HepG2 (cell line): ENCODE measurements at regions not wholly inside any gene's neighbourhood (a gene's known extent, or its start where the extent isn't known, plus 50 kb on each side); places are given as distances from the start of the nearest gene placed in this dataset.

Experiments used
- ATAC-seq: fragments of 200-7000 bp; cut with Tn5 transposase; 3 replicates; pipeline ENCODE4 v1.9.1; 2020; ENCODE audit warnings: mild to moderate bottlenecking, moderate library complexity
- BruUV-seq: library from RNA; stranded (reverse); fragments of 400-500 nt; replicated peaks from 2 replicates; lab custom pipeline; 2021; lab: Mats Ljungman, UMichigan
- CTCF ChIA-PET: fragments of 300-600 bp; formaldehyde crosslinking; extraction: SDS; loops from one replicate; lab custom pipeline; 2021; ENCODE audit warnings: low total read pairs, inconsistent platforms, low intra/inter-chr PET ratio; lab: Yijun Ruan, JAX
- POLR2A ChIA-PET: fragments of 350-600 bp; sonication (Branson Sonifier 250); formaldehyde crosslinking; loops from one replicate; lab custom pipeline; 2020; ENCODE audit warnings: antibody characterized with exemption, inconsistent platforms; lab: Yijun Ruan, JAX
- DNase-seq: peaks from one replicate; pipeline ENCODE4 v3.0.0-alpha.2; 2015; ENCODE audit warnings: low spot score
- FAIRE-seq: peaks from 3 replicates; lab custom pipeline; 2011; peaks lifted over from hg19 to GRCh38; lab: Jason Lieb, UNC
- H2AFZ ChIP-seq: one replicate; pipeline ENCODE4 v1.6.1; 2011; ENCODE audit warnings: low read length, inconsistent platforms
- H3K27ac ChIP-seq: fragments of 300-600 bp; 3 replicates; pipeline ENCODE4 v1.8.0; 2011; ENCODE audit warnings: mixed run types, mild to moderate bottlenecking, mixed read lengths, low read length, inconsistent platforms; ENCODE audit not compliant: insufficient read depth; ENCODE audit errors: extremely low read length
- H3K27me3 ChIP-seq, 2 experiments: fragments of 200-600 bp in 1 of 2; 2 replicates in 1 of 2; 3 replicates in 1 of 2; pipeline versions ENCODE4 v1.6.0 to v1.8.0; 2011; ENCODE audit warnings: low read length in 2 of 2, mild to moderate bottlenecking in 2 of 2, moderate library complexity in 2 of 2, inconsistent platforms in 1 of 2; ENCODE audit not compliant: insufficient read depth in 2 of 2, control insufficient read depth in 1 of 2
- H3K36me3 ChIP-seq, 2 experiments: fragments of 200-600 bp in 1 of 2; replicated peaks in 1 of 2; 2 replicates in 1 of 2; 3 replicates in 1 of 2; pipeline versions ENCODE4 v1.5.1 to v1.8.0; 2011; ENCODE audit warnings: low read length in 2 of 2, inconsistent platforms in 1 of 2; ENCODE audit not compliant: insufficient read depth in 2 of 2, control insufficient read depth in 1 of 2
- H3K4me1 ChIP-seq: 2 replicates; pipeline ENCODE4 v1.5.1; 2012; ENCODE audit warnings: low read length, inconsistent platforms; ENCODE audit not compliant: insufficient read depth
- H3K4me2 ChIP-seq: 2 replicates; pipeline ENCODE4 v1.6.0; 2011; ENCODE audit warnings: low read depth, low read length, inconsistent platforms
- H3K4me3 ChIP-seq, 3 experiments: fragments of 200-600 bp in 1 of 3; sonication (generic), shearing (Covaris generic) in 1 of 3; replicated peaks in 1 of 3; 2 replicates each; pipeline ENCODE4 v1.5.1; 2011 to 2016; ENCODE audit warnings: low read length in 3 of 3, inconsistent platforms in 2 of 3, low read depth in 2 of 3, mild to moderate bottlenecking in 2 of 3, control low read depth in 1 of 3, mixed read lengths in 1 of 3; ENCODE audit not compliant: insufficient read depth in 1 of 3
- H3K79me2 ChIP-seq: one replicate; pipeline ENCODE4 v1.6.1; 2011; ENCODE audit warnings: low read length, inconsistent platforms; ENCODE audit not compliant: insufficient read depth
- H3K9ac ChIP-seq: 2 replicates; pipeline ENCODE4 v1.6.0; 2011; ENCODE audit warnings: mild to moderate bottlenecking, low read depth, low read length, inconsistent platforms; ENCODE audit not compliant: insufficient read depth
- H3K9me3 ChIP-seq: 2 replicates; pipeline ENCODE4 v1.5.1; 2012; ENCODE audit warnings: mild to moderate bottlenecking, low read length
- H4K20me1 ChIP-seq: 2 replicates; pipeline ENCODE4 v1.6.0; 2011; ENCODE audit warnings: inconsistent platforms, mild to moderate bottlenecking, low read length, moderate library complexity; ENCODE audit not compliant: insufficient read depth
- HNRNPUL1 ChIP-seq: fragments of 200-400 bp; formaldehyde crosslinking; IDR thresholded peaks from 2 replicates; pipeline ENCODE4 v1.6.1; 2017; ENCODE audit warnings: low read depth, mild to moderate bottlenecking, low read length, moderate library complexity
- KMT2A ChIP-seq: sonication (generic); formaldehyde crosslinking; IDR thresholded peaks from 2 replicates; pipeline ENCODE4 v1.4.0; 2020; ENCODE audit warnings: missing genetic modification reagents
- NCOR1 ChIP-seq: fragments of 200-600 bp; sonication (generic); IDR thresholded peaks from 2 replicates; pipeline ENCODE4 v1.7.0; 2017; ENCODE audit warnings: antibody characterized with exemption, low read length, borderline replicate concordance
- NONO ChIP-seq, 2 experiments: fragments of 450-650 bp in 1 of 2; sonication (generic) in 1 of 2; formaldehyde crosslinking in 1 of 2; IDR thresholded peaks in 1 of 2; conservative IDR thresholded peaks in 1 of 2; 2 replicates each; pipeline versions ENCODE4 v1.6.1 to v1.8.0; 2017 to 2022; ENCODE audit warnings: mild to moderate bottlenecking in 1 of 2, missing genetic modification reagents in 1 of 2, moderate library complexity in 1 of 2
- SYNCRIP ChIP-seq: fragments of 200-400 bp; formaldehyde crosslinking; IDR thresholded peaks from 2 replicates; pipeline ENCODE4 v1.6.1; 2018; ENCODE audit warnings: mild to moderate bottlenecking, low read depth, low read length; ENCODE audit not compliant: insufficient read depth
- TCF12 ChIP-seq, 2 experiments: fragments of 450-650 bp in 1 of 2; sonication (generic) in 1 of 2; formaldehyde crosslinking in 1 of 2; IDR thresholded peaks; 2 replicates each; pipeline versions ENCODE4 v1.6.1 to v1.8.0; 2017 to 2022; ENCODE audit warnings: antibody characterized with exemption in 1 of 2, mild to moderate bottlenecking in 1 of 2, missing genetic modification reagents in 1 of 2, moderate library complexity in 1 of 2
- ZNF451 ChIP-seq: sonication (generic); formaldehyde crosslinking; IDR thresholded peaks from 2 replicates; pipeline ENCODE4 v1.5.0; 2020; ENCODE audit warnings: mild to moderate bottlenecking, missing genetic modification reagents
- ZNF589 ChIP-seq: sonication (generic); formaldehyde crosslinking; conservative IDR thresholded peaks from 2 replicates; pipeline ENCODE4 v1.8.0; 2022; ENCODE audit warnings: mild to moderate bottlenecking, moderate library complexity, missing genetic modification reagents
- ZNF710 ChIP-seq: sonication (generic); formaldehyde crosslinking; IDR thresholded peaks from 2 replicates; pipeline ENCODE4 v1.5.0; 2020; ENCODE audit warnings: mild to moderate bottlenecking, missing genetic modification reagents, borderline replicate concordance
- ZNF776 ChIP-seq: sonication (generic); formaldehyde crosslinking; IDR thresholded peaks from 2 replicates; pipeline ENCODE4 v1.4.0; 2020; ENCODE audit warnings: mild to moderate bottlenecking, missing genetic modification reagents
- WGBS: methylation state at CpG from one replicate; pipeline ENCODE4 v1.1.6; 2017; ENCODE audit warnings: low lambda C conversion rate; 5-methylcytosine and 5-hydroxymethylcytosine counted together
- in situ Hi-C: cut with HindIII; loops from 2 replicates; pipeline ENCODE4 v1.10.0; 2017; ENCODE audit warnings: low pct_unique_long_range_greater_than_20kb; ENCODE audit not compliant: extremely low pct_ligation_motif_present
- intact Hi-C: fragments of 100-400 bp; cut with micrococcal nuclease; formaldehyde crosslinking; loops from one replicate; pipeline ENCODE4 v1.10.0; 2022; ENCODE audit not compliant: unreplicated experiment
- TF ChIP-seq, protein P1 (sequence below): sonication (generic); formaldehyde crosslinking; IDR thresholded peaks from 2 replicates; pipeline ENCODE4 v1.8.0; 2022; ENCODE audit warnings: missing genetic modification reagents, mild to moderate bottlenecking, inconsistent platforms, borderline replicate concordance
- TF ChIP-seq, protein P2 (sequence below): sonication (generic); formaldehyde crosslinking; IDR thresholded peaks from 2 replicates; pipeline ENCODE4 v1.8.1; 2023; ENCODE audit warnings: missing genetic modification reagents, inconsistent platforms, borderline replicate concordance
- TF ChIP-seq, protein P3 (sequence below): fragments of 450-650 bp; IDR thresholded peaks from 2 replicates; pipeline ENCODE4 v1.6.1; 2017

DNA sequence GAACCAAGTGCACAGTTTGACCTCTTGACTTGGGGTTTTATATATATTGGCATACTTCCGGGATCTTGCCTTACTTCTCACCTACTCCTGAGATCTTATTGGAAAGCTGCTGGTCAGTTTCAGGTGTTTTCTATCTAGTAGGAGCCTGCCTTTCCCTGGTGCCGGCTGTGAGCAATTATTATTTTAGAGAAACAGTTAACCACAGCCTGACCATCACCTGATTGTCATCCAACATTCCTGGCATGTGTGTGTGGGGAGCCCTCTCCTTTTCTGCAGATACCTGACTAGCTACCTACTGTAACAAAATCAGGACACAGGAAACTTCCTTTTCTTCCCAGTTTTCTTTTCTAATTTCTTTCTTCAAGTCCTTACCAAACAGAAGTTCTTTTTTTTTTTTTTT, 220.4 kb downstream of the ATP23 start:
- ATAC-seq: no peak
- WGBS: 7% methylated on average over 2 of the region's 2 CpGs
- Histone ChIP-seq H3K79me2 (no peaks in the 10 kb centered on the region), H3K4me2 (no peak overlapping the region)
- TF ChIP-seq HNRNPUL1: no peak
- no peak for TF ChIP-seq ZNF589
- no peak for TF ChIP-seq ZNF710 (CRISPR knock-in tag)
- TF ChIP-seq NCOR1: no peak
- no peak for TF ChIP-seq ZNF451 (CRISPR knock-in tag)
- no peak for TF ChIP-seq KMT2A
- TF ChIP-seq, all 625 proteins: peak for 0
- FAIRE-seq (no peak), DNase-seq (no peak)
- H4K20me1 ChIP-seq: no peaks in the 10 kb centered on the region
- no peaks in the 10 kb centered on the region for H3K36me3 ChIP-seq
- no peaks in the 10 kb centered on the region for H3K4me1 ChIP-seq
- no peaks in the 10 kb centered on the region for H3K9me3 ChIP-seq
- no peak overlapping the region for H2AFZ ChIP-seq
- H3K27me3 ChIP-seq: peaks cover 0 to 4% of the 10 kb centered on the region in 2 experiments; a peak in 1 of 5 replicates
- BruUV-seq: no TSS peak
- ChIA-PET POLR2A (no interaction called here), CTCF (no interaction called here)
- intact Hi-C loops (no loop called here), in situ Hi-C loops (no loop called here)
- no peak overlapping the region for H3K4me3 ChIP-seq
- H3K27ac ChIP-seq: no peak overlapping the region
- H3K9ac ChIP-seq: no peak overlapping the region

DNA sequence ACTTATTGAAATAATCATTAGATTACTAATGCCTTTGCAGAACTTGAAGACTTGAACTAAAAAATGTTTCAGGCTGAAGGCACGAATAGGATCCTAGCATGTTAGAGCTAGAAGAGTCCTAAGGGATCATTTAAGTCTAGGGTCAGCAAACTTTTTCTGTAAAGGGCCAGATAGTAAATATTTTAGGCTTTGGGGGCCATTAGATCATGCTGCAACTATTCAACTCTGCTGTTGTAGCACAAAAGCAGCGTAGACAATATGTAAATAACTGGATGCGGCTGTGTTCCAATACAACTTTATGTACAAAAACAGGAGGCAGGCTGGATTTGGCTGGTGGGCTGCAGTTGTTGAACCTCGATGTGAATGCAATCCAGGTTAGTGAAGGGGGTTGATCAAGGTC, 221.7 kb downstream of the ATP23 start:
- no peaks in the 10 kb centered on the region for H3K79me2 ChIP-seq
- CTCF ChIA-PET: no interaction called here
- no peak overlapping the region for H3K9ac ChIP-seq
- intact Hi-C loops (no loop called here), in situ Hi-C loops (no loop called here)
- no peak overlapping the region for H3K27ac ChIP-seq
- no peaks in the 10 kb centered on the region for H3K4me1 ChIP-seq
- no peaks in the 10 kb centered on the region for H3K36me3 ChIP-seq
- H3K27me3 ChIP-seq: peaks cover 0 to 4% of the 10 kb centered on the region in 2 experiments; a peak in 1 of 5 replicates
- 41% methylated on average over 4 of the region's 4 CpGs for WGBS
- no peak for DNase-seq
- no peak for FAIRE-seq
- POLR2A ChIA-PET: no interaction called here
- no peak for ATAC-seq
- no peak overlapping the region for H2AFZ ChIP-seq
- no peaks in the 10 kb centered on the region for H3K9me3 ChIP-seq
- H3K4me2 ChIP-seq: no peak overlapping the region
- H4K20me1 ChIP-seq: no peaks in the 10 kb centered on the region
- H3K4me3 ChIP-seq: no peak overlapping the region
- no TSS peak for BruUV-seq
- TF ChIP-seq SYNCRIP: no peak
- TF ChIP-seq, protein P1, sequence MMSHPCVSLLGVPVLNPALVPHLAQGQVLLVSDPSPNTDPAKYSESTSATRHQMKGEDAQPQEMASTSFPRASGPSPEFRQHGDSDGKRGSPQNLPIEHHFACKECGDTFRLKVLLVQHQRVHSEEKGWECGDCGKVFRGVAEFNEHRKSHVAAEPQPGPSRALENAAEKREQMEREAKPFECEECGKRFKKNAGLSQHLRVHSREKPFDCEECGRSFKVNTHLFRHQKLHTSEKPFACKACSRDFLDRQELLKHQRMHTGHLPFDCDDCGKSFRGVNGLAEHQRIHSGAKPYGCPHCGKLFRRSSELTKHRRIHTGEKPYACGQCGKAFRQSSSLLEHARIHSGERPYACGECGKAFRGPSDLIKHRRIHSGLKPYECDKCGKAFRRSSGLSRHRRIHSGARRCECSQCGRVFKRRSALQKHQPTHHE: no peak
- no peak for TF ChIP-seq TCF12 (IDR thresholded peaks at IDR 0.05)
- TF ChIP-seq TCF12 (CRISPR knock-in tag; IDR thresholded peaks at IDR 0.05): no peak
- no peak for TF ChIP-seq ZNF776
- TF ChIP-seq, protein P2, sequence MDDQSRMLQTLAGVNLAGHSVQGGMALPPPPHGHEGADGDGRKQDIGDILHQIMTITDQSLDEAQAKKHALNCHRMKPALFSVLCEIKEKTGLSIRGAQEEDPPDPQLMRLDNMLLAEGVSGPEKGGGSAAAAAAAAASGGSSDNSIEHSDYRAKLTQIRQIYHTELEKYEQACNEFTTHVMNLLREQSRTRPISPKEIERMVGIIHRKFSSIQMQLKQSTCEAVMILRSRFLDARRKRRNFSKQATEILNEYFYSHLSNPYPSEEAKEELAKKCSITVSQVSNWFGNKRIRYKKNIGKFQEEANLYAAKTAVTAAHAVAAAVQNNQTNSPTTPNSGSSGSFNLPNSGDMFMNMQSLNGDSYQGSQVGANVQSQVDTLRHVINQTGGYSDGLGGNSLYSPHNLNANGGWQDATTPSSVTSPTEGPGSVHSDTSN (CRISPR knock-in tag): no peak
- no peak for TF ChIP-seq NONO (IDR thresholded peaks at IDR 0.05)
- no peak for TF ChIP-seq NONO (CRISPR knock-in tag; conservative IDR thresholded peaks at IDR 0.05)
- TF ChIP-seq, protein P3, sequence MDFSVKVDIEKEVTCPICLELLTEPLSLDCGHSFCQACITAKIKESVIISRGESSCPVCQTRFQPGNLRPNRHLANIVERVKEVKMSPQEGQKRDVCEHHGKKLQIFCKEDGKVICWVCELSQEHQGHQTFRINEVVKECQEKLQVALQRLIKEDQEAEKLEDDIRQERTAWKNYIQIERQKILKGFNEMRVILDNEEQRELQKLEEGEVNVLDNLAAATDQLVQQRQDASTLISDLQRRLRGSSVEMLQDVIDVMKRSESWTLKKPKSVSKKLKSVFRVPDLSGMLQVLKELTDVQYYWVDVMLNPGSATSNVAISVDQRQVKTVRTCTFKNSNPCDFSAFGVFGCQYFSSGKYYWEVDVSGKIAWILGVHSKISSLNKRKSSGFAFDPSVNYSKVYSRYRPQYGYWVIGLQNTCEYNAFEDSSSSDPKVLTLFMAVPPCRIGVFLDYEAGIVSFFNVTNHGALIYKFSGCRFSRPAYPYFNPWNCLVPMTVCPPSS: no peak
